Left ventricle myocardium inferior (tissue), 1 donor: ENCODE measurements at regions not wholly inside any gene's neighbourhood (a gene's known extent, or its start where the extent isn't known, plus 50 kb on each side); places are given as distances from the start of the nearest gene placed in this dataset.

Experiments
- DNase-seq: peaks from one replicate; pipeline ENCODE4 v3.0.0-alpha.2; 2020
- H3K27ac ChIP-seq: fragments of 200-600 bp; replicated peaks from 2 replicates; pipeline ENCODE4 v1.8.0; 2021
- H3K27me3 ChIP-seq: fragments of 200-600 bp; 2 replicates; pipeline ENCODE4 v1.8.0; 2021; ENCODE audit warnings: low read depth
- H3K36me3 ChIP-seq: fragments of 200-600 bp; 2 replicates; pipeline ENCODE4 v1.8.0; 2021
- H3K4me1 ChIP-seq: fragments of 200-600 bp; 2 replicates; pipeline ENCODE4 v1.8.0; 2021
- H3K4me3 ChIP-seq: fragments of 200-600 bp; 2 replicates; pipeline ENCODE4 v1.8.0; 2021; ENCODE audit warnings: mild to moderate bottlenecking, moderate library complexity
- H3K9me3 ChIP-seq: fragments of 200-600 bp; replicated peaks from 2 replicates; pipeline ENCODE4 v1.8.0; 2021
- CTCF ChIP-seq: fragments of 200-600 bp; IDR thresholded peaks from 2 replicates; pipeline ENCODE4 v1.8.0; 2021; ENCODE audit warnings: antibody characterized with exemption, mild to moderate bottlenecking, borderline replicate concordance
- intact Hi-C: fragments of 100-400 bp; cut with micrococcal nuclease; formaldehyde crosslinking; loops from one replicate; pipeline ENCODE4 v1.11.0; 2022
- donor health status: DM: no; HTN: yes; CAD: no; lungs with severe emphysema.

DNA sequence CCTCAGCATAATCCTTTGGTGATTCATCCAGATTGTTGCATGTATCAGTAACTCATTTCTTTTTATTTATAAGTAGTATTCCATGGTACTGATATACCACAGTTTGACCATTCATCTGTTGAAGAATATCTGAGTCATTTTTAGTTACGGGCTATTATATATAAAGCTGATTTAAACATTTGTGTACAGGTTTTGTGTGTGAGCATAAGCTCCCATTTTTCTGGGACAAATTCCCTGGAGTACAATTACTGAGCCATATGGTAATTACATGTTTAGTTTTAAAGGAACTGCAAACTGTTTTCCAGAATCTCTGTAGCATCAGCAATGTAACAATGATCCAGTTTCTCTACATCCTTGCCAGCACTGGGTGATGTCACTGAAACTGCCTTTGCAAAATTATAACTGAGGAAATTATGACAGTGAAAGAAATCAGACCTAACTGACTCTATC is 236.2 kb upstream of the KRR1 start:
- H3K36me3 ChIP-seq: no peaks in the 10 kb centered on the region
- no peak for TF ChIP-seq CTCF
- peaks cover 5% of the 10 kb centered on the region for H3K4me1 ChIP-seq
- H3K27me3 ChIP-seq: no peaks in the 10 kb centered on the region
- intact Hi-C loops: no loop called here
- H3K27ac ChIP-seq: no peak overlapping the region
- H3K4me3 ChIP-seq: no peak overlapping the region
- H3K9me3 ChIP-seq: no peaks in the 10 kb centered on the region
- DNase-seq: no peak

GRCh38 chr12:75746621-75747020 is 235.2 kb upstream of the KRR1 start:
- Histone ChIP-seq H3K4me1 (peaks cover 5% of the 10 kb centered on the region), H3K36me3 (no peaks in the 10 kb centered on the region), H3K4me3 (no peak overlapping the region), H3K27me3 (no peaks in the 10 kb centered on the region), H3K27ac (no peak overlapping the region), H3K9me3 (no peaks in the 10 kb centered on the region)
- no peak for DNase-seq
- TF ChIP-seq CTCF: no peak
- intact Hi-C loops: no loop called here

DNA sequence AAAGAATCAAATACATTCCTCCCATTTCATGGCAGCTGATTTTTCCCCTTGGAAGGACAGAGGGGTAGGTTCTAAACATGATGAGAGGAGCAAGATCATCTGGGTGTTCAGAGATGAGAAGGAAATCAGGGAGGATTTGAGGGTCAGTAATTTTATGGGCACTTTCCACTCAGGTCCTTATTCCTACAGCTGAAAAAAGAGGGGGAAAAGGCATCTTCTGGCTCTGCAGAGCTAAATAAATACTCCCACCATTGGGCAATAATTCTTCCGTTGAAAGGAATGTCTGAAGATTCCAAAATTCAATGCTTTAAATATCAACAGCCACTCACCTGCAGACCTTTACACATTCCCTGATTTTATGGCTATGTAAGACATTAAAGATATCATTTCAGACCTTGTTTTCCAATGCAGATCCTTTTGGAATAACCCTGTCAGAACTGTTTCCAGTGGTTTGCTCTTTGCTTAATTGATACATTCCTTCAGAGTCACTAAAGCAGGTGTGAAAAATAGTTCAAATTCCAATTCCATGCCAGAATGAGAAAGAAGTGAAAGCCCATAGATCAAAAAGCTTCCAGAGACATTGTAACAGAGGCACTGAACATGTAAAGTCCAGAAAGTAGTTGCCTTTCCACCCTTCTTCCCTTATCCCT is 233.3 kb upstream of the KRR1 start:
- Histone ChIP-seq H3K9me3 (no peaks in the 10 kb centered on the region), H3K36me3 (no peaks in the 10 kb centered on the region), H3K4me3 (no peak overlapping the region), H3K27me3 (no peaks in the 10 kb centered on the region), H3K4me1 (peaks cover 5% of the 10 kb centered on the region), H3K27ac (no peak overlapping the region)
- no peak for TF ChIP-seq CTCF
- DNase-seq: no peak
- intact Hi-C loops: no loop called here

DNA sequence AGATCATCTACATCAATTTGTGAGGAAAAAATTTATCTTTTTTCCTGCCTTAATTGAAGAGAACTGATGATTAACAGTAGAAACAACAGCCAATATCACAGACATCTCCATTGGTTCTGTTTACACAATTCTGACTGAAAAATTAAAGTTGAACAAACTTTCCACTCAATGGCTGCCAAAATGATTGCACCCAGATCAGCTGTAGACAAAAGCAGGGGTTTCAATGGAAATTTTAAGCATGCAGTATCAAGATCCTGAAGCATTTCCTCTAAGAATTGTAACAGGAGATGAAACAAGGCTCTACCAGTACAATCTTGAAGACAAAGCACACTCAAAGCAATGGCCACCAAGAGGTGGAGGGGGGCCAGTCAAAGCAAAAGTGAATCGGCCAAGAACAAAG is 231.6 kb upstream of the KRR1 start:
- H3K27ac ChIP-seq: no peak overlapping the region
- H3K27me3 ChIP-seq: no peaks in the 10 kb centered on the region
- no peak for DNase-seq
- TF ChIP-seq CTCF: no peak
- no peaks in the 10 kb centered on the region for H3K9me3 ChIP-seq
- peaks cover 5% of the 10 kb centered on the region for H3K4me1 ChIP-seq
- intact Hi-C loops: no loop called here
- H3K36me3 ChIP-seq: no peaks in the 10 kb centered on the region
- H3K4me3 ChIP-seq: no peak overlapping the region

- H3K27ac ChIP-seq: no peak overlapping the region
- no peaks in the 10 kb centered on the region for H3K27me3 ChIP-seq
- H3K4me3 ChIP-seq: no peak overlapping the region
- no peaks in the 10 kb centered on the region for H3K9me3 ChIP-seq
- H3K36me3 ChIP-seq: no peaks in the 10 kb centered on the region
- intact Hi-C loops: no loop called here
- TF ChIP-seq CTCF: no peak
- H3K4me1 ChIP-seq: peaks cover 5% of the 10 kb centered on the region
- no peak for DNase-seq
Observed at GRCh38 chr12:75742048-75742447, 230.6 kb upstream of the KRR1 start.
